ENCODE measurements at regions not wholly inside any gene's neighbourhood (a gene's known extent, or its start where the extent isn't known, plus 50 kb on each side); places are given as distances from the start of the nearest gene placed in this dataset.
"Not testable (repeated sequence)": the region's sequence is repeated elsewhere in the genome, so short reads cannot be mapped to it uniquely, and the experiment has no call there.

DNA sequence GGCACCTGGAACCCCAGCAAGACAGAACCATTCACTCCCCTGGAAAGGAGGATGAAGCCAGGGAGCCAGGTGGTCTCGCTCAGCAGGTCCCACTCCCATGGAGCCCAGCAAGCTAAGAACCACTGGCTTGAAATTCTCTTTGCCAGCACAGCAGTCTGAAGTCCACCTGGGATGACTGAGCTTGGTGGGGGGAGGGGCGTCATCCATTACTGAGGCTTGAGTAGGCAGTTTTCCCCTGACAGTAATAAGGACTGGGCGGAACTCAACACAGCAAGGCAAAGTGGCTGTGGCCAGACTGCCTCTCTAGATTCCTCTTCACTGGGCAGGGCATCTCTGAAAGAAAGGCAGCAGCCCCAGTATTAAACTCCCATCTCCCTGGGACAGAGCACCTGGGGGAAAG is 140.2 kb upstream of the ADGRB3 start:
- TF ChIP-seq, protein P1, sequence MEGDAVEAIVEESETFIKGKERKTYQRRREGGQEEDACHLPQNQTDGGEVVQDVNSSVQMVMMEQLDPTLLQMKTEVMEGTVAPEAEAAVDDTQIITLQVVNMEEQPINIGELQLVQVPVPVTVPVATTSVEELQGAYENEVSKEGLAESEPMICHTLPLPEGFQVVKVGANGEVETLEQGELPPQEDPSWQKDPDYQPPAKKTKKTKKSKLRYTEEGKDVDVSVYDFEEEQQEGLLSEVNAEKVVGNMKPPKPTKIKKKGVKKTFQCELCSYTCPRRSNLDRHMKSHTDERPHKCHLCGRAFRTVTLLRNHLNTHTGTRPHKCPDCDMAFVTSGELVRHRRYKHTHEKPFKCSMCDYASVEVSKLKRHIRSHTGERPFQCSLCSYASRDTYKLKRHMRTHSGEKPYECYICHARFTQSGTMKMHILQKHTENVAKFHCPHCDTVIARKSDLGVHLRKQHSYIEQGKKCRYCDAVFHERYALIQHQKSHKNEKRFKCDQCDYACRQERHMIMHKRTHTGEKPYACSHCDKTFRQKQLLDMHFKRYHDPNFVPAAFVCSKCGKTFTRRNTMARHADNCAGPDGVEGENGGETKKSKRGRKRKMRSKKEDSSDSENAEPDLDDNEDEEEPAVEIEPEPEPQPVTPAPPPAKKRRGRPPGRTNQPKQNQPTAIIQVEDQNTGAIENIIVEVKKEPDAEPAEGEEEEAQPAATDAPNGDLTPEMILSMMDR (IDR thresholded peaks at IDR 0.05) = not testable (repeated sequence)
- TF ChIP-seq ZFX (IDR thresholded peaks at IDR 0.05; ENCODE audit: borderline replicate concordance) = not testable (repeated sequence)
